Heart left ventricle (tissue), 16 donors: ENCODE measurements at regions not wholly inside any gene's neighbourhood (a gene's known extent, or its start where the extent isn't known, plus 50 kb on each side); places are given as distances from the start of the nearest gene placed in this dataset.

Experiments
- ATAC-seq, 4 donors: fragments of 200-7000 bp; cut with Tn5 transposase; one replicate each; pipeline ENCODE4 v1.9.1; 2020 to 2022; ENCODE audit warnings: moderate library complexity in 4 of 4, mild to moderate bottlenecking in 3 of 4, moderate number of reproducible peaks in 1 of 4
- DNase-seq, 5 donors: peaks; one replicate each; pipeline ENCODE4 v3.0.0-alpha.2; 2020
- H3K27ac ChIP-seq, 12 donors: fragments of 200-600 bp; sonication (generic) in 4 of 12; one replicate each; pipeline versions ENCODE4 v1.5.0 to v1.8.0; 2016 to 2022; ENCODE audit warnings: mild to moderate bottlenecking in 2 of 12
- H3K27me3 ChIP-seq, 9 donors: fragments of 200-600 bp; sonication (generic) in 2 of 9; one replicate each; pipeline versions ENCODE4 v1.5.1 to v1.8.0; 2016 to 2022; ENCODE audit warnings: mild to moderate bottlenecking in 3 of 9
- H3K36me3 ChIP-seq, 9 donors: fragments of 200-600 bp; sonication (generic) in 2 of 9; one replicate each; pipeline versions ENCODE4 v1.5.0 to v1.8.0; 2018 to 2022; ENCODE audit warnings: mild to moderate bottlenecking in 2 of 9
- H3K4me1 ChIP-seq, 12 donors: fragments of 200-600 bp; sonication (generic) in 4 of 12; one replicate each; pipeline versions ENCODE4 v1.5.0 to v1.8.0; 2016 to 2022; ENCODE audit warnings: mild to moderate bottlenecking in 3 of 12
- H3K4me3 ChIP-seq, 12 donors: fragments of 200-600 bp; sonication (generic) in 4 of 12; one replicate each; pipeline versions ENCODE4 v1.5.0 to v1.8.0; 2017 to 2022; ENCODE audit warnings: mild to moderate bottlenecking in 9 of 12, moderate library complexity in 4 of 12
- H3K9me3 ChIP-seq, 12 donors: fragments of 200-600 bp; sonication (generic) in 4 of 12; one replicate each; pipeline versions ENCODE4 v1.5.0 to v1.8.0; 2016 to 2022; ENCODE audit warnings: mild to moderate bottlenecking in 1 of 12
- POLR2A ChIP-seq, 2 donors: fragments of 450-650 bp; IDR thresholded peaks; one replicate each; pipeline ENCODE4 v1.6.1; 2017; ENCODE audit warnings: antibody characterized with exemption in 2 of 2, mild to moderate bottlenecking in 2 of 2, moderate library complexity in 2 of 2
- WGBS, 4 donors: extraction: QIAGEN DNeasy Blood & Tissue Kit in 2 of 4; methylation state at CpG; one replicate each; pipeline versions ENCODE4 v1.1.5 to v1.1.7; 2013 to 2018; 5-methylcytosine and 5-hydroxymethylcytosine counted together
- intact Hi-C, 10 donors: fragments of 100-400 bp; cut with DNase I; formaldehyde crosslinking; loops; one replicate each; pipeline versions ENCODE4 v1.11.1 to v1.14.2; 2022
- TF ChIP-seq, protein P1 (sequence below), 12 donors: fragments of 200-600 bp; sonication (generic) in 4 of 12; IDR thresholded peaks; one replicate each; pipeline versions ENCODE4 v1.5.0 to v1.8.0; 2018 to 2022; ENCODE audit warnings: antibody characterized with exemption in 12 of 12, mild to moderate bottlenecking in 5 of 12
- donor health status: ischemic (EF 13 %, LVEDD 7.1; RV severe dilation, severe dysfunction).
- donor health status: healthy with polysubstance abuse.
- donor health status: DM: no; HTN: yes; CAD: no.
- donor health status: DM: no; HTN: no; CAD: no.
- donor health status: ischemic (EF 25% LVEDD 6.9; RV normal size, moderate dysfunction).
- donor health status: ischemic (EF 25% LVEDD 5.7; RV mildly dilated, moderate dysfunction).
- donor health status: healthy.
- donor health status: DM: yes; HTN: yes; CAD: no.
- donor health status: ischemic (EF 35%, LVEDD 5.7; RV mildly dilated, moderate dysfunction).
- donor health status: nonischemic (EF 11% LVEDD 7.7; RV severe dilation, severe dysfunction).
- donor health status: DM: yes; HTN: yes; CAD: no.
- donor health status: PGD.
- donor health status: ischemic (EF 29% LVEDD 5.4; RV normal size, mild dysfunction).
- donor health status: nonischemic (EF 23%, LVEDD 6.1; RV moderate dilation, normal function).

GRCh38 chr16:25571712-25572111 lies 120.0 kb upstream of the HS3ST4 start:
- Histone ChIP-seq H3K4me3 (no peak overlapping the region), H3K9me3 (no peaks in the 10 kb centered on the region), H3K27me3 (no peaks in the 10 kb centered on the region), H3K36me3 (no peaks in the 10 kb centered on the region), H3K27ac (no peak overlapping the region), H3K4me1 (no peaks in the 10 kb centered on the region)
- intact Hi-C loops: no loop called here
- no peak for DNase-seq
- TF ChIP-seq, protein P1, sequence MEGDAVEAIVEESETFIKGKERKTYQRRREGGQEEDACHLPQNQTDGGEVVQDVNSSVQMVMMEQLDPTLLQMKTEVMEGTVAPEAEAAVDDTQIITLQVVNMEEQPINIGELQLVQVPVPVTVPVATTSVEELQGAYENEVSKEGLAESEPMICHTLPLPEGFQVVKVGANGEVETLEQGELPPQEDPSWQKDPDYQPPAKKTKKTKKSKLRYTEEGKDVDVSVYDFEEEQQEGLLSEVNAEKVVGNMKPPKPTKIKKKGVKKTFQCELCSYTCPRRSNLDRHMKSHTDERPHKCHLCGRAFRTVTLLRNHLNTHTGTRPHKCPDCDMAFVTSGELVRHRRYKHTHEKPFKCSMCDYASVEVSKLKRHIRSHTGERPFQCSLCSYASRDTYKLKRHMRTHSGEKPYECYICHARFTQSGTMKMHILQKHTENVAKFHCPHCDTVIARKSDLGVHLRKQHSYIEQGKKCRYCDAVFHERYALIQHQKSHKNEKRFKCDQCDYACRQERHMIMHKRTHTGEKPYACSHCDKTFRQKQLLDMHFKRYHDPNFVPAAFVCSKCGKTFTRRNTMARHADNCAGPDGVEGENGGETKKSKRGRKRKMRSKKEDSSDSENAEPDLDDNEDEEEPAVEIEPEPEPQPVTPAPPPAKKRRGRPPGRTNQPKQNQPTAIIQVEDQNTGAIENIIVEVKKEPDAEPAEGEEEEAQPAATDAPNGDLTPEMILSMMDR (IDR thresholded peaks at IDR 0.05): no peak
- TF ChIP-seq POLR2A (IDR thresholded peaks at IDR 0.05): no peak
- 65 to 93% (median 78%) methylated on average over 2 of the region's 2 CpGs for WGBS, 4 donors
- ATAC-seq: no peak

- H3K27ac ChIP-seq: no peak overlapping the region
- no peak overlapping the region for H3K4me3 ChIP-seq
- TF ChIP-seq, protein P1 (IDR thresholded peaks at IDR 0.05): no peak
- no peak for TF ChIP-seq POLR2A (IDR thresholded peaks at IDR 0.05)
- DNase-seq (no peak), ATAC-seq (no peak)
- WGBS, 4 donors: 72 to 77% (median 74%) methylated on average over 3 of the region's 3 CpGs
- no peaks in the 10 kb centered on the region for H3K27me3 ChIP-seq
- no peaks in the 10 kb centered on the region for H3K9me3 ChIP-seq
- no peaks in the 10 kb centered on the region for H3K4me1 ChIP-seq
- H3K36me3 ChIP-seq: no peaks in the 10 kb centered on the region
- intact Hi-C loops: no loop called here
Observed at GRCh38 chr16:25570131-25570530, 121.6 kb upstream of the HS3ST4 start.

- intact Hi-C loops: no loop called here
- Histone ChIP-seq H3K36me3 (no peaks in the 10 kb centered on the region), H3K9me3 (no peaks in the 10 kb centered on the region), H3K27ac (no peak overlapping the region), H3K27me3 (no peaks in the 10 kb centered on the region), H3K4me1 (no peaks in the 10 kb centered on the region), H3K4me3 (no peak overlapping the region)
- WGBS, 4 donors: 77 to 88% (median 88%) methylated on average over 2 of the region's 2 CpGs
- TF ChIP-seq POLR2A (IDR thresholded peaks at IDR 0.05): no peak
- TF ChIP-seq, protein P1 (IDR thresholded peaks at IDR 0.05): no peak
- ATAC-seq (no peak), DNase-seq (no peak)
Observed at GRCh38 chr16:25568991-25569390, 122.8 kb upstream of the HS3ST4 start.

- Histone ChIP-seq H3K27ac (no peak overlapping the region), H3K36me3 (no peaks in the 10 kb centered on the region), H3K27me3 (no peaks in the 10 kb centered on the region), H3K4me1 (no peaks in the 10 kb centered on the region), H3K9me3 (peaks cover 0 to 9% (median 2%) of the 10 kb centered on the region in 12 donors), H3K4me3 (no peak overlapping the region)
- ATAC-seq: no peak
- WGBS, 4 donors: 56 to 75% (median 63%) methylated on average over 3 of the region's 3 CpGs
- TF ChIP-seq, protein P1 (IDR thresholded peaks at IDR 0.05): no peak
- no peak for TF ChIP-seq POLR2A (IDR thresholded peaks at IDR 0.05)
- no peak for DNase-seq
- intact Hi-C loops: no loop called here
Observed at GRCh38 chr16:25566183-25566582, 125.6 kb upstream of the HS3ST4 start.
